D721Med (cell line): ENCODE measurements at regions not wholly inside any gene's neighbourhood (a gene's known extent, or its start where the extent isn't known, plus 50 kb on each side); places are given as distances from the start of the nearest gene placed in this dataset.

Experiments used
- DNase-seq: peaks from one replicate; pipeline ENCODE4 v3.0.0; 2011; ENCODE audit warnings: low spot score; ENCODE audit not compliant: insufficient read length
- FAIRE-seq: peaks from 2 replicates; lab custom pipeline; 2011; peaks lifted over from hg19 to GRCh38; lab: Jason Lieb, UNC
- CTCF ChIP-seq: IDR thresholded peaks from 2 replicates; pipeline ENCODE4 v1.5.1; 2012; ENCODE audit warnings: mild to moderate bottlenecking, control low read depth; ENCODE audit not compliant: insufficient read depth; ENCODE audit errors: missing control alignments

GRCh38 chr2:176414641-176415040 is 145.4 kb downstream of the MTX2 start:
- TF ChIP-seq CTCF, result no peak
- DNase-seq (no peak), FAIRE-seq (no peak)

- FAIRE-seq (no peak), DNase-seq (no peak)
- no peak for TF ChIP-seq CTCF
These were observed 146.1 kb downstream of the MTX2 start for GRCh38 chr2:176415174-176415895.

GRCh38 chr2:176415937-176416499 is 146.8 kb downstream of the MTX2 start:
- FAIRE-seq (no peak), DNase-seq (no peak)
- no peak for TF ChIP-seq CTCF

- DNase-seq (no peak), FAIRE-seq (no peak)
- no peak for TF ChIP-seq CTCF
These were observed 149.5 kb downstream of the MTX2 start for GRCh38 chr2:176418768-176419167.

- no peak for TF ChIP-seq CTCF
- DNase-seq, result no peak
- no peak for FAIRE-seq
These were observed 150.4 kb downstream of the MTX2 start for GRCh38 chr2:176419591-176420071.

GRCh38 chr2:176421297-176422050 is 152.2 kb downstream of the MTX2 start:
- DNase-seq (no peak), FAIRE-seq (no peak)
- TF ChIP-seq CTCF, result no peak
